ENCODE measurements at regions not wholly inside any gene's neighbourhood (a gene's known extent, or its start where the extent isn't known, plus 50 kb on each side); places are given as distances from the start of the nearest gene placed in this dataset.
A peak's percentile ranks its signal among the peaks of the same experiment; 100 is the strongest.

GRCh38 chr1:82384776-82385175 lies 584.0 kb downstream of the ADGRL2 start:
- Histone ChIP-seq H3K4me1 (no peaks in the 10 kb centered on the region), H3K9me3 (no peaks in the 10 kb centered on the region), H3K27ac (no peak overlapping the region), H3K4me3 (no peak overlapping the region), H3K27me3 (no peaks in the 10 kb centered on the region), H3K36me3 (no peaks in the 10 kb centered on the region)
- peak in 1 of 4 donors; percentile 15 for DNase-seq
- intact Hi-C loops (cut with DNase I) = no loop called here
- no peak for ATAC-seq
- TF ChIP-seq CTCF (IDR thresholded peaks at IDR 0.05) = no peak

- no peak for TF ChIP-seq CTCF (IDR thresholded peaks at IDR 0.05)
- DNase-seq (no peak), ATAC-seq (peak; percentile 60)
- H3K36me3 ChIP-seq = no peaks in the 10 kb centered on the region
- intact Hi-C loops (cut with DNase I) = no loop called here
- H3K4me1 ChIP-seq = no peaks in the 10 kb centered on the region
- H3K27me3 ChIP-seq = no peaks in the 10 kb centered on the region
- H3K9me3 ChIP-seq = no peaks in the 10 kb centered on the region
- H3K27ac ChIP-seq = no peak overlapping the region
- H3K4me3 ChIP-seq = no peak overlapping the region
These were observed 576.6 kb downstream of the ADGRL2 start for GRCh38 chr1:82377201-82377884.

GRCh38 chr1:82373710-82374109 lies 573.0 kb downstream of the ADGRL2 start:
- H3K27me3 ChIP-seq = no peaks in the 10 kb centered on the region
- TF ChIP-seq CTCF (IDR thresholded peaks at IDR 0.05) = no peak

GRCh38 chr1:82371844-82372498 lies 571.2 kb downstream of the ADGRL2 start:
- no peak for TF ChIP-seq CTCF (IDR thresholded peaks at IDR 0.05)
- H3K27me3 ChIP-seq = no peaks in the 10 kb centered on the region
- H3K36me3 ChIP-seq = no peaks in the 10 kb centered on the region
- DNase-seq (no peak), ATAC-seq (no peak)
- H3K4me1 ChIP-seq = no peaks in the 10 kb centered on the region
- no peak overlapping the region for H3K27ac ChIP-seq
- intact Hi-C loops (cut with DNase I) = no loop called here
- no peaks in the 10 kb centered on the region for H3K9me3 ChIP-seq
- no peak overlapping the region for H3K4me3 ChIP-seq

More at GRCh38 chr1:82373710-82374109, 573.0 kb downstream of the ADGRL2 start:
- intact Hi-C loops (cut with DNase I) = no loop called here
- Histone ChIP-seq H3K9me3 (no peaks in the 10 kb centered on the region), H3K4me1 (no peaks in the 10 kb centered on the region), H3K4me3 (no peak overlapping the region), H3K27ac (no peak overlapping the region), H3K36me3 (no peaks in the 10 kb centered on the region)
- ATAC-seq = no peak
- no peak for DNase-seq

GRCh38 chr1:82367456-82367855 lies 566.7 kb downstream of the ADGRL2 start:
- DNase-seq (no peak), ATAC-seq (no peak)
- no peaks in the 10 kb centered on the region for H3K27me3 ChIP-seq

More at GRCh38 chr1:82367456-82367855, 566.7 kb downstream of the ADGRL2 start:
- H3K4me1 ChIP-seq = no peaks in the 10 kb centered on the region
- H3K27ac ChIP-seq = no peak overlapping the region
- intact Hi-C loops (cut with DNase I) = no loop called here
- no peak overlapping the region for H3K4me3 ChIP-seq
- H3K36me3 ChIP-seq = no peaks in the 10 kb centered on the region
- H3K9me3 ChIP-seq = no peaks in the 10 kb centered on the region
- no peak for TF ChIP-seq CTCF (IDR thresholded peaks at IDR 0.05)

Measured in left lung (tissue), 4 donors.